HEK293 (cell line): ENCODE measurements at regions not wholly inside any gene's neighbourhood (a gene's known extent, or its start where the extent isn't known, plus 50 kb on each side); places are given as distances from the start of the nearest gene placed in this dataset.

Source experiments
- CTCF ChIA-PET: fragments of 350-600 bp; formaldehyde crosslinking; extraction: SDS; loops from one replicate; lab custom pipeline; 2021; ENCODE audit warnings: antibody characterized with exemption; lab: Yijun Ruan, JAX
- POLR2A ChIA-PET: fragments of 300-600 bp; formaldehyde crosslinking; extraction: SDS; loops from one replicate; lab custom pipeline; 2020; ENCODE audit warnings: antibody characterized with exemption, inconsistent platforms; lab: Yijun Ruan, JAX
- H3K27ac ChIP-seq: fragments of 200-500 bp; sonication (Bioruptor generic); 2 replicates; pipeline ENCODE4 v1.5.1; 2014; ENCODE audit warnings: low read depth, low read length, control low read depth, inconsistent platforms; ENCODE audit errors: extremely low read depth
- H3K36me3 ChIP-seq, 2 experiments: fragments of 200-500 bp in 1 of 2; sonication (Bioruptor generic) in 1 of 2; 1 replicate in 1 of 2; 2 replicates in 1 of 2; pipeline ENCODE4 v1.5.1; 2014 to 2017; ENCODE audit warnings: inconsistent platforms in 2 of 2, low read length in 2 of 2; ENCODE audit not compliant: control insufficient read depth in 2 of 2, insufficient read depth in 1 of 2
- H3K4me1 ChIP-seq: fragments of 200-500 bp; sonication (Bioruptor generic); 2 replicates; pipeline ENCODE4 v1.5.1; 2014; ENCODE audit warnings: mild to moderate bottlenecking, low read length, inconsistent platforms; ENCODE audit not compliant: control insufficient read depth, insufficient read depth
- H3K4me3 ChIP-seq: 2 replicates; pipeline ENCODE4 v1.5.1; 2011; ENCODE audit warnings: low read depth, mild to moderate bottlenecking, control low read depth, low read length, moderate library complexity
- H3K9me3 ChIP-seq: fragments of 200-500 bp; sonication (Bioruptor generic); 2 replicates; pipeline ENCODE4 v1.5.1; 2014; ENCODE audit warnings: low read depth, low read length, inconsistent platforms; ENCODE audit not compliant: control insufficient read depth, insufficient read depth
- HOXC10 ChIP-seq: sonication (generic); formaldehyde crosslinking; IDR thresholded peaks from 2 replicates; pipeline ENCODE4 v1.8.1; 2023; ENCODE audit warnings: mild to moderate bottlenecking, missing genetic modification reagents
- SP3 ChIP-seq: fragments of 450-650 bp; formaldehyde crosslinking; IDR thresholded peaks from 2 replicates; pipeline ENCODE4 v1.5.1; 2016; ENCODE audit warnings: missing biosample characterization, missing genetic modification characterization
- ZBTB1 ChIP-seq: fragments of 450-650 bp; formaldehyde crosslinking; IDR thresholded peaks from 2 replicates; pipeline ENCODE4 v1.5.1; 2016; ENCODE audit warnings: missing biosample characterization, missing genetic modification characterization
- ZBTB48 ChIP-seq: fragments of 450-650 bp; formaldehyde crosslinking; IDR thresholded peaks from 2 replicates; pipeline ENCODE4 v1.5.1; 2016; ENCODE audit warnings: missing biosample characterization, missing genetic modification characterization
- ZBTB49 ChIP-seq: fragments of 450-650 bp; formaldehyde crosslinking; IDR thresholded peaks from 2 replicates; pipeline ENCODE4 v1.5.1; 2016; ENCODE audit warnings: missing biosample characterization, missing genetic modification characterization, low read depth
- ZNF10 ChIP-seq: fragments of 450-650 bp; formaldehyde crosslinking; IDR thresholded peaks from 2 replicates; pipeline ENCODE4 v1.5.1; 2017; ENCODE audit warnings: missing biosample characterization, missing genetic modification characterization
- ZNF114 ChIP-seq: fragments of 450-650 bp; formaldehyde crosslinking; IDR thresholded peaks from 2 replicates; pipeline ENCODE4 v1.5.0; 2017; ENCODE audit warnings: missing biosample characterization, missing genetic modification characterization
- ZNF146 ChIP-seq: fragments of 450-650 bp; formaldehyde crosslinking; IDR thresholded peaks from 2 replicates; pipeline ENCODE4 v1.5.1; 2016; ENCODE audit warnings: missing biosample characterization, missing genetic modification characterization
- ZNF202 ChIP-seq: fragments of 450-650 bp; formaldehyde crosslinking; IDR thresholded peaks from 2 replicates; pipeline ENCODE4 v1.5.1; 2016; ENCODE audit warnings: missing biosample characterization, missing genetic modification characterization, borderline replicate concordance
- ZNF280C ChIP-seq: fragments of 450-650 bp; formaldehyde crosslinking; IDR thresholded peaks from 2 replicates; pipeline ENCODE4 v1.5.1; 2016; ENCODE audit warnings: missing biosample characterization, missing genetic modification characterization
- ZNF341 ChIP-seq: fragments of 450-650 bp; formaldehyde crosslinking; IDR thresholded peaks from 2 replicates; pipeline ENCODE4; 2016; ENCODE audit warnings: low read depth, missing biosample characterization, missing genetic modification characterization
- ZNF366 ChIP-seq: fragments of 450-650 bp; formaldehyde crosslinking; conservative IDR thresholded peaks from 2 replicates; pipeline ENCODE4 v1.5.1; 2016; ENCODE audit warnings: missing biosample characterization, missing genetic modification characterization
- ZNF571 ChIP-seq: fragments of 450-650 bp; formaldehyde crosslinking; IDR thresholded peaks from 2 replicates; pipeline ENCODE4 v1.5.0; 2017; ENCODE audit warnings: missing biosample characterization, missing genetic modification characterization
- ZNF776 ChIP-seq: fragments of 450-650 bp; formaldehyde crosslinking; IDR thresholded peaks from 2 replicates; pipeline ENCODE4 v1.5.0; 2017; ENCODE audit warnings: missing biosample characterization, missing genetic modification characterization, borderline replicate concordance
- TF ChIP-seq, protein P1 (sequence below): fragments of 450-650 bp; formaldehyde crosslinking; IDR thresholded peaks from 2 replicates; pipeline ENCODE4 v1.5.1; 2016; ENCODE audit warnings: missing biosample characterization, missing genetic modification characterization
- TF ChIP-seq, protein P2 (sequence below): fragments of 450-650 bp; formaldehyde crosslinking; IDR thresholded peaks from 2 replicates; pipeline ENCODE4 v1.5.1; 2016; ENCODE audit warnings: missing biosample characterization, missing genetic modification characterization, borderline replicate concordance
- TF ChIP-seq, protein P3 (sequence below): fragments of 450-650 bp; formaldehyde crosslinking; IDR thresholded peaks from 2 replicates; pipeline ENCODE4 v1.5.1; 2016; ENCODE audit warnings: missing biosample characterization, missing genetic modification characterization

DNA sequence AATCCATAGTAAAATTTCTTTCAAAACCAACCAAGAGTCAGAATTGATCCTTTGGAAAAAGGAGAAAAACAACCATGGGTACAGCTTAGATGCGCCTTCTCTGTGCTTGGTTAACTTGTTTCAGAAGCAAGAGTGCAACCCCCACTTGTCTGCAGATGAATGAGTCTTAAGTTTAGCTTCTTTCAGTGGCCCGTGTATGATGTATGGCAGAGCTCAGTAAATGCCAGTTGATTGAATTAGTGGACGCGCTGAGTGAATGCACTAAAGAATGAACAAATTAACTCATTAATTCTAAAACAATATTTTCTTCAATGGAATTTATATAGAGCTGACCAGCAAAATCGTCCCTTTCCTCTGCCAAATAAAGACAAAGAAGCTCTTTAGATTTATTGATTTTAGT, 67.0 kb upstream of the ARHGEF3 start:
- TF ChIP-seq ZNF366 (tag by site-specific recombination) = no peak
- TF ChIP-seq, protein P1, sequence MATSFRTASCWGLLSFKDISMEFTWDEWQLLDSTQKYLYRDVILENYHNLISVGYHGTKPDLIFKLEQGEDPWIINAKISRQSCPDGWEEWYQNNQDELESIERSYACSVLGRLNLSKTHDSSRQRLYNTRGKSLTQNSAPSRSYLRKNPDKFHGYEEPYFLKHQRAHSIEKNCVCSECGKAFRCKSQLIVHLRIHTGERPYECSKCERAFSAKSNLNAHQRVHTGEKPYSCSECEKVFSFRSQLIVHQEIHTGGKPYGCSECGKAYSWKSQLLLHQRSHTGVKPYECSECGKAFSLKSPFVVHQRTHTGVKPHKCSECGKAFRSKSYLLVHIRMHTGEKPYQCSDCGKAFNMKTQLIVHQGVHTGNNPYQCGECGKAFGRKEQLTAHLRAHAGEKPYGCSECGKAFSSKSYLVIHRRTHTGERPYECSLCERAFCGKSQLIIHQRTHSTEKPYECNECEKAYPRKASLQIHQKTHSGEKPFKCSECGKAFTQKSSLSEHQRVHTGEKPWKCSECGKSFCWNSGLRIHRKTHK (tag by site-specific recombination) = no peak
- TF ChIP-seq ZNF341 (tag by site-specific recombination) = no peak
- no peak for TF ChIP-seq ZNF776 (tag by site-specific recombination)
- no peak for TF ChIP-seq ZBTB1 (tag by site-specific recombination)
- no peaks in the 10 kb centered on the region for H3K9me3 ChIP-seq
- H3K27ac ChIP-seq = no peak overlapping the region
- H3K36me3 ChIP-seq = no peaks in the 10 kb centered on the region
- ChIA-PET CTCF (interaction anchor here (0.8 kb wide), 1 partner anchor 9 kb away, joined by 3 read pairs; no protein-coding TSS in a partner anchor), POLR2A (no interaction called here)
- H3K4me3 ChIP-seq = no peak overlapping the region
- H3K4me1 ChIP-seq = peaks cover 5% of the 10 kb centered on the region; the same call in 1 of the 2 replicates

DNA sequence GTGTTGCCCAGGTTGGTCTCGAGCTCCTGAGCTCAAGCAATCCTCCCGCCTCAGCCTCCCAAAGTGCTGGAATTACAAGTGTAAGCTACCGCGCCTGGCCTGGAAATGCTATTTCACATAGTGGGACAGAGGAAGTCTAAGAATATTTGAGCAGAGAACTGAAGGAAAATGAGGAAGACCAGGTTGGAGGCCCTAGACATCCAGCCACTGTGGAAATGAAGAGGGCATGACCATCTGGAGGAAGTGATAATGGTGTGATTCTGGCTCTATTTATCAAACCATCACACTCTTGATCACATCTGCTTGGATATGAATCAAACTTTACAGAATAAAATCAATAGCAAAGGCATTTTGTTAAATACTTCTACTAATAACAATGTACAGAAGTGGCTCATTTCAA, 65.9 kb upstream of the ARHGEF3 start:
- TF ChIP-seq ZNF202 (tag by site-specific recombination) = no peak
- TF ChIP-seq ZNF146 (tag by site-specific recombination) = no peak
- no peak for TF ChIP-seq HOXC10 (CRISPR knock-in tag)
- TF ChIP-seq ZNF10 (tag by site-specific recombination) = no peak
- no peak for TF ChIP-seq ZBTB49 (tag by site-specific recombination)
- TF ChIP-seq ZNF114 (tag by site-specific recombination) = no peak
- TF ChIP-seq ZNF280C (tag by site-specific recombination) = no peak
- no peak for TF ChIP-seq ZNF366 (tag by site-specific recombination)
- TF ChIP-seq ZBTB48 (tag by site-specific recombination) = no peak
- TF ChIP-seq SP3 (tag by site-specific recombination) = no peak
- TF ChIP-seq, protein P2, sequence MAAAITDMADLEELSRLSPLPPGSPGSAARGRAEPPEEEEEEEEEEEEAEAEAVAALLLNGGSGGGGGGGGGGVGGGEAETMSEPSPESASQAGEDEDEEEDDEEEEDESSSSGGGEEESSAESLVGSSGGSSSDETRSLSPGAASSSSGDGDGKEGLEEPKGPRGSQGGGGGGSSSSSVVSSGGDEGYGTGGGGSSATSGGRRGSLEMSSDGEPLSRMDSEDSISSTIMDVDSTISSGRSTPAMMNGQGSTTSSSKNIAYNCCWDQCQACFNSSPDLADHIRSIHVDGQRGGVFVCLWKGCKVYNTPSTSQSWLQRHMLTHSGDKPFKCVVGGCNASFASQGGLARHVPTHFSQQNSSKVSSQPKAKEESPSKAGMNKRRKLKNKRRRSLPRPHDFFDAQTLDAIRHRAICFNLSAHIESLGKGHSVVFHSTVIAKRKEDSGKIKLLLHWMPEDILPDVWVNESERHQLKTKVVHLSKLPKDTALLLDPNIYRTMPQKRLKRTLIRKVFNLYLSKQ = no peak
- TF ChIP-seq ZNF571 (tag by site-specific recombination) = no peak
- TF ChIP-seq, protein P3, sequence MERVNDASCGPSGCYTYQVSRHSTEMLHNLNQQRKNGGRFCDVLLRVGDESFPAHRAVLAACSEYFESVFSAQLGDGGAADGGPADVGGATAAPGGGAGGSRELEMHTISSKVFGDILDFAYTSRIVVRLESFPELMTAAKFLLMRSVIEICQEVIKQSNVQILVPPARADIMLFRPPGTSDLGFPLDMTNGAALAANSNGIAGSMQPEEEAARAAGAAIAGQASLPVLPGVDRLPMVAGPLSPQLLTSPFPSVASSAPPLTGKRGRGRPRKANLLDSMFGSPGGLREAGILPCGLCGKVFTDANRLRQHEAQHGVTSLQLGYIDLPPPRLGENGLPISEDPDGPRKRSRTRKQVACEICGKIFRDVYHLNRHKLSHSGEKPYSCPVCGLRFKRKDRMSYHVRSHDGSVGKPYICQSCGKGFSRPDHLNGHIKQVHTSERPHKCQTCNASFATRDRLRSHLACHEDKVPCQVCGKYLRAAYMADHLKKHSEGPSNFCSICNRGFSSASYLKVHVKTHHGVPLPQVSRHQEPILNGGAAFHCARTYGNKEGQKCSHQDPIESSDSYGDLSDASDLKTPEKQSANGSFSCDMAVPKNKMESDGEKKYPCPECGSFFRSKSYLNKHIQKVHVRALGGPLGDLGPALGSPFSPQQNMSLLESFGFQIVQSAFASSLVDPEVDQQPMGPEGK (tag by site-specific recombination) = no peak
- H3K9me3 ChIP-seq = no peaks in the 10 kb centered on the region
- H3K4me1 ChIP-seq = peaks cover 7% of the 10 kb centered on the region; the same call in 1 of the 2 replicates
- H3K36me3 ChIP-seq = no peaks in the 10 kb centered on the region
- H3K27ac ChIP-seq = no peak overlapping the region
- CTCF ChIA-PET = no interaction called here
- H3K4me3 ChIP-seq = no peak overlapping the region
- POLR2A ChIA-PET = no interaction called here
